Mesodermal cell (in vitro differentiated cells): ENCODE measurements at regions not wholly inside any gene's neighbourhood (a gene's known extent, or its start where the extent isn't known, plus 50 kb on each side); places are given as distances from the start of the nearest gene placed in this dataset.
"Not testable (repeated sequence)": the region's sequence is repeated elsewhere in the genome, so short reads cannot be mapped to it uniquely, and the experiment has no call there.

ENCODE experiments used
- H3K27ac ChIP-seq: 2 replicates; pipeline ENCODE4 v1.7.0; 2013; ENCODE audit warnings: mild to moderate bottlenecking, low read depth, low read length, moderate library complexity; ENCODE audit not compliant: severe bottlenecking
- H3K36me3 ChIP-seq: 2 replicates; pipeline ENCODE4 v1.7.1; 2013; ENCODE audit warnings: mild to moderate bottlenecking, low read length, moderate library complexity; ENCODE audit not compliant: control insufficient read depth, insufficient read depth
- H3K4me1 ChIP-seq: one replicate; pipeline ENCODE4 v1.7.1; 2013; ENCODE audit warnings: mild to moderate bottlenecking, low read length; ENCODE audit not compliant: insufficient read depth, control insufficient read depth, poor library complexity, severe bottlenecking
- H3K4me3 ChIP-seq: 2 replicates; pipeline ENCODE4 v1.7.0; 2013; ENCODE audit warnings: low read length, control low read depth, mild to moderate bottlenecking; ENCODE audit not compliant: insufficient read depth, poor library complexity, severe bottlenecking; ENCODE audit errors: extremely low read depth
- H3K9me3 ChIP-seq: 2 replicates; pipeline ENCODE4 v1.7.1; 2013; ENCODE audit warnings: mild to moderate bottlenecking, low read length, moderate library complexity; ENCODE audit not compliant: control insufficient read depth
- WGBS, 2 experiments: methylation state at CpG; one replicate each; pipeline ENCODE4 v1.1.5; 2013; ENCODE audit warnings: missing lambda C conversion rate in 2 of 2; ENCODE audit not compliant: insufficient coverage in 2 of 2; 5-methylcytosine and 5-hydroxymethylcytosine counted together

- H3K4me1 ChIP-seq: no peaks in the 10 kb centered on the region
- WGBS, 2 experiments: no CpG with 5 or more reads among the region's 2 CpGs
- no peak overlapping the region for H3K27ac ChIP-seq
- H3K36me3 ChIP-seq: no peaks in the 10 kb centered on the region
- H3K9me3 ChIP-seq: no peaks in the 10 kb centered on the region
- no peak overlapping the region for H3K4me3 ChIP-seq
Measured at GRCh38 chr1:99361406-99361805, 97.1 kb downstream of the PLPPR4 start.

- Histone ChIP-seq H3K4me1 (no peaks in the 10 kb centered on the region), H3K36me3 (no peaks in the 10 kb centered on the region), H3K4me3 (no peak overlapping the region), H3K9me3 (no peaks in the 10 kb centered on the region), H3K27ac (no peak overlapping the region)
- whole genome bisulfite sequencing, 2 experiments: 73 to 100% methylated on average over 2 of the region's 2 CpGs
Measured at GRCh38 chr1:99363531-99363930, 99.2 kb downstream of the PLPPR4 start.

GRCh38 chr1:99365141-99365540, 100.8 kb downstream of the PLPPR4 start:
- WGBS, 2 experiments: 100% methylated on average over 1 of the region's 6 CpGs
- no peaks in the 10 kb centered on the region for H3K36me3 ChIP-seq
- H3K4me1 ChIP-seq: no peaks in the 10 kb centered on the region
- no peak overlapping the region for H3K4me3 ChIP-seq
- no peaks in the 10 kb centered on the region for H3K9me3 ChIP-seq
- H3K27ac ChIP-seq: no peak overlapping the region

GRCh38 chr1:99365545-99365944, 101.3 kb downstream of the PLPPR4 start:
- H3K4me1 ChIP-seq: no peaks in the 10 kb centered on the region
- no peaks in the 10 kb centered on the region for H3K9me3 ChIP-seq
- H3K4me3 ChIP-seq: no peak overlapping the region
- WGBS, 2 experiments: 50% methylated on average over 1 of the region's 1 CpG; no CpG with 5 or more reads in 1 of the 2 experiments
- H3K27ac ChIP-seq: no peak overlapping the region
- no peaks in the 10 kb centered on the region for H3K36me3 ChIP-seq

DNA sequence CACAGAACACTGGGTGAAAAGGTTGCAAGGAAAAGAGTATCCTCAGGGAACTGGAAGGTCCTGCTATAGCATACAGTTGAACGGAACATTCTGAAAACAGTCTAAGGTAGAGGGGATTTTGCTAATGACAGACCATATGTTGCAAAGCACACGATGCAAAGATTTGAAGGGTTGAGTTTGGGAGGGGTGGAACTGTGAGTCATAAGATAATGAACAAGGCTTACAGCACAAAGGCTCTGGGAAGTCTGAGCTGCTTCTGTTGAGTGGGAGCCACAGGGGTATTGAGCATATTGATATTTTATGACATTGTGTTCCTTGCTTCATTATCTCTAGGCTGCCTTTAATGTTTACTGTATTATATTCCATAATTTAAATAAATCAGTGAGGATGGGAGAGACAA, 104.9 kb downstream of the PLPPR4 start:
- H3K27ac ChIP-seq: no peak overlapping the region
- 55 to 69% methylated on average over 1 of the region's 2 CpGs for WGBS, 2 experiments

GRCh38 chr1:99370476-99370875, 106.2 kb downstream of the PLPPR4 start:
- Histone ChIP-seq H3K4me1 (no peaks in the 10 kb centered on the region), H3K9me3 (no peaks in the 10 kb centered on the region), H3K27ac (no peak overlapping the region), H3K36me3 (no peaks in the 10 kb centered on the region), H3K4me3 (no peak overlapping the region)
- no CpG with 5 or more reads among the region's 1 CpG for WGBS, 2 experiments

More for the DNA sequence above, 104.9 kb downstream of the PLPPR4 start:
- Histone ChIP-seq H3K36me3 (no peaks in the 10 kb centered on the region), H3K4me3 (no peak overlapping the region), H3K9me3 (no peaks in the 10 kb centered on the region), H3K4me1 (no peaks in the 10 kb centered on the region)

DNA sequence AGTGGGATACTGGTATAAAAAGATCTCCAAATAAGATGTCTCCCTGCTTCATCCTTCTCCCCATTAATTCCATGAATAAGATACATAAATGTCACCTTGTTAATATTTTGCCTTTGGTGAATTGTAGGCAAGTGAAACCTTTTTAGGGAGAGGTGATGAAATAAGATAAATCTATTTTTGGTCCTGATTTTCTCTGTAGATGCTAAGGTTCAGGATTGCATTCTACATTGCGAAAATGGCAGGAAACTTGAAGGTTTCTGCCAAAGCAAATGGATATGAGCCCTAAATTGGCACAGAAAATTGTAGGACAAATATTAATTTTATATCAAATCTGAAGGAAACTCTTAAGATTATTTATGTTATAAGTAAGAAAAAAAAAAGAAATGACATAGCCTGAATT, 107.1 kb downstream of the PLPPR4 start:
- H3K27ac ChIP-seq: no peak overlapping the region
- H3K9me3 ChIP-seq: no peaks in the 10 kb centered on the region
- H3K4me3 ChIP-seq: no peak overlapping the region
- H3K36me3 ChIP-seq: no peaks in the 10 kb centered on the region
- no CpG with 5 or more reads among the region's 1 CpG for WGBS, 2 experiments
- H3K4me1 ChIP-seq: no peaks in the 10 kb centered on the region

- Histone ChIP-seq H3K4me1 (no peaks in the 10 kb centered on the region), H3K9me3 (no peaks in the 10 kb centered on the region), H3K36me3 (no peaks in the 10 kb centered on the region), H3K27ac (no peak overlapping the region), H3K4me3 (no peak overlapping the region)
- 91 to 98% methylated on average over 8 of the region's 9 CpGs for WGBS, 2 experiments
Measured at GRCh38 chr1:99374109-99374508, 109.8 kb downstream of the PLPPR4 start.

GRCh38 chr1:99374693-99375092, 110.4 kb downstream of the PLPPR4 start:
- H3K9me3 ChIP-seq, H3K4me3 ChIP-seq, H3K27ac ChIP-seq, H3K4me1 ChIP-seq, H3K36me3 ChIP-seq: not testable (repeated sequence)

GRCh38 chr1:99384021-99384420, 119.7 kb downstream of the PLPPR4 start:
- Histone ChIP-seq H3K36me3 (no peaks in the 10 kb centered on the region), H3K9me3 (no peaks in the 10 kb centered on the region), H3K4me1 (no peaks in the 10 kb centered on the region), H3K27ac (no peak overlapping the region), H3K4me3 (no peak overlapping the region)
- WGBS, 2 experiments: 76 to 94% methylated on average over 2 to 4 of the region's 4 CpGs

DNA sequence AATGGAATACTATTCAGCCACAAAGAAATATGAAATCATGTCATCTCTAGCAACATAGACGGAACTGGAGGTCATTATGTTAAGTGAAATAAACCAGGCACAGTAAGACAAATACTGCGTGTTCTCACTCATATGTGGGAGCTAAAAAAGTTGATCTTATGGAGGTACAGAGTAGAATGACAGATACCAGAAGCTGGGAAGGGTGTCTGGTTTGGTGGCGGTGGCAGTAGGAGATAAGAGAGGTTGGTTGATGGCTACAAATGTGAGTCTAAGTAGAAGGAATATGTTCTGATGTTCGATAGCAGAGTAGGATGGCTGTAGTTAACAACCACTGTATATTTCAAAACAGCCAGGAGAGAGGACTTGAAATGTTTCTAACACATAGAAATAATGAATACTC, 121.6 kb downstream of the PLPPR4 start:
- no peaks in the 10 kb centered on the region for H3K9me3 ChIP-seq
- WGBS, 2 experiments: 97 to 98% methylated on average over 2 to 3 of the region's 4 CpGs
- no peaks in the 10 kb centered on the region for H3K4me1 ChIP-seq
- no peak overlapping the region for H3K4me3 ChIP-seq
- no peak overlapping the region for H3K27ac ChIP-seq
- H3K36me3 ChIP-seq: no peaks in the 10 kb centered on the region

DNA sequence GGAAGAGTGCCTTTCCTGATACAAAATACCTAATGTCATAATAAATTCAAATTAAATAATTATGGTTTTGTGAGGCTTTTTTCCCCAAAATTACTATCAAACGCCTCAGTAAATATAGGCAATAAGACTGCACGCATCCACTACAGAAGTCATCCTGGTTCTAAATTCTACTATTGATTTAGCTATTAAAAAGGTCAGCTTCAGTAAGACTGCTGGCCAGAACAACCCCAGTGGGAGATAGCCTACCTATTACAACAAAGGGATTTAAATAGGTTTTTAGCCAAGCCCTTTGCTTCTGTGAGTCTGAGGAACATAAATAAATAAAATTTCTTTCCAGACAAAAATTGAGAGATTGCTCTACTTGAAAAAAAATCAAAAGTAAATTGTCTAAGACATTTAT, 132.1 kb downstream of the PLPPR4 start:
- no peak overlapping the region for H3K4me3 ChIP-seq
- WGBS, 2 experiments: no CpG with 5 or more reads among the region's 2 CpGs
- H3K9me3 ChIP-seq: no peaks in the 10 kb centered on the region

More for the DNA sequence above, 132.1 kb downstream of the PLPPR4 start:
- H3K27ac ChIP-seq: no peak overlapping the region
- peaks cover 3% of the 10 kb centered on the region for H3K4me1 ChIP-seq
- H3K36me3 ChIP-seq: no peaks in the 10 kb centered on the region
